NT2/D1 (cell line): ENCODE measurements at regions not wholly inside any gene's neighbourhood (a gene's known extent, or its start where the extent isn't known, plus 50 kb on each side); places are given as distances from the start of the nearest gene placed in this dataset.

ENCODE experiments used
- DNase-seq: peaks from one replicate; pipeline ENCODE4 v3.0.0-alpha.2; 2011; ENCODE audit warnings: low read depth, low spot score
- H3K27me3 ChIP-seq: 2 replicates; pipeline ENCODE4 v1.6.0; 2011; ENCODE audit warnings: mild to moderate bottlenecking; ENCODE audit not compliant: insufficient read length, insufficient read depth
- H3K36me3 ChIP-seq: 2 replicates; pipeline ENCODE4 v1.6.1; 2011; ENCODE audit warnings: mild to moderate bottlenecking, low read length, mixed read lengths; ENCODE audit not compliant: insufficient read depth, insufficient read length
- H3K4me1 ChIP-seq: 2 replicates; pipeline ENCODE4 v1.5.1; 2011; ENCODE audit not compliant: insufficient read depth, insufficient read length
- H3K4me3 ChIP-seq: 2 replicates; pipeline ENCODE4 v1.5.1; 2011; ENCODE audit warnings: low read depth; ENCODE audit not compliant: insufficient read length
- H3K9ac ChIP-seq: 2 replicates; pipeline ENCODE4 v1.6.0; 2011; ENCODE audit warnings: low read depth; ENCODE audit not compliant: insufficient read length
- H3K9me3 ChIP-seq: 2 replicates; pipeline ENCODE4 v1.5.1; 2011; ENCODE audit warnings: mild to moderate bottlenecking, low read length; ENCODE audit not compliant: insufficient read depth
- SUZ12 ChIP-seq: IDR thresholded peaks from 2 replicates; pipeline ENCODE4 v1.6.1; 2011; ENCODE audit not compliant: insufficient read length, insufficient read depth; ENCODE audit errors: extremely low read depth
- YY1 ChIP-seq: IDR thresholded peaks from 2 replicates; pipeline ENCODE4 v1.6.1; 2011; ENCODE audit not compliant: insufficient read length, insufficient read depth
- ZNF274 ChIP-seq: IDR thresholded peaks from 2 replicates; pipeline ENCODE4 v1.6.1; 2011; ENCODE audit warnings: mild to moderate bottlenecking, low read depth, low read length

DNA sequence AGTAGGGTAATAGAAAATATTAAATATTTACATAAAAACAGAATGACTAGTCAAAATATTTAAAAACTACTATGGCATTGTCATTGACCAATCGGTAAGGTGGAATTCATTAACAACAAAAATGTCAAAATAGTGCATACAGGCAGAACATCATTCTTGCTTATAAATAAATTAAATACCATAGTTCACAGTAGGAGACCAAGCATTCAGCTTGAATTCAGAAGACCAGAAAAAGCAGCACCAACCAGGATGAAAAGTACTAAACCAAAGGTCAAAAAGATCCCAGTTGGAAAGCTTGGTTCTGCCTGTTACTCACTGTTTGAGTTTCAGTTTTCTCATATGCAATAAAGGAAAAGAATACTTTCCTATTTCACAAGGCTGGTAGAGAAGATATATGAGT lies 244.3 kb downstream of the OSR1 start:
- H3K27me3 ChIP-seq: no peaks in the 10 kb centered on the region
- DNase-seq: no peak
- H3K4me1 ChIP-seq: no peaks in the 10 kb centered on the region
- no peak overlapping the region for H3K9ac ChIP-seq
- no peaks in the 10 kb centered on the region for H3K9me3 ChIP-seq
- H3K4me3 ChIP-seq: no peak overlapping the region
- no peaks in the 10 kb centered on the region for H3K36me3 ChIP-seq
- TF ChIP-seq YY1: no peak
- TF ChIP-seq SUZ12: no peak
- no peak for TF ChIP-seq ZNF274

DNA sequence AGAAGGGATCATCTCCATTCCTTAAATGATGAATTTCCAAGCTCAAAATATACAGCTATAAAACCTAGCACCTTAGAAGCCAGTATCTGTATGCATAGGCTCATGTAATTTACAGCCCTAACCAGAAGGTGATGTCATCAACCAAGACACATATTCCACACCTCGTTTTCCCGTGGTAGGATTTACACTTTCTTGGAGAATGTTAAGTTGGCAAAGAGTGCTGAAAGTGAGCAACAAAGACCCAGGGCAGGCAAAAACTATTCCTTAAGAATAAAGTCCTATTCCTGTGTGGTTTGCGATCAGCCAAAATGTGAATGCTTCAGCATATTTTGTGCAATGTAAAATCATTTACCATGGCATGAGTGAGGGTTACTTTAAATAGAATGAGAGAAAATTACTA lies 247.1 kb downstream of the OSR1 start:
- TF ChIP-seq YY1: no peak
- no peak for TF ChIP-seq SUZ12
- Histone ChIP-seq H3K27me3 (no peaks in the 10 kb centered on the region), H3K4me3 (no peak overlapping the region), H3K4me1 (no peaks in the 10 kb centered on the region), H3K36me3 (no peaks in the 10 kb centered on the region), H3K9me3 (no peaks in the 10 kb centered on the region), H3K9ac (no peak overlapping the region)
- no peak for DNase-seq

DNA sequence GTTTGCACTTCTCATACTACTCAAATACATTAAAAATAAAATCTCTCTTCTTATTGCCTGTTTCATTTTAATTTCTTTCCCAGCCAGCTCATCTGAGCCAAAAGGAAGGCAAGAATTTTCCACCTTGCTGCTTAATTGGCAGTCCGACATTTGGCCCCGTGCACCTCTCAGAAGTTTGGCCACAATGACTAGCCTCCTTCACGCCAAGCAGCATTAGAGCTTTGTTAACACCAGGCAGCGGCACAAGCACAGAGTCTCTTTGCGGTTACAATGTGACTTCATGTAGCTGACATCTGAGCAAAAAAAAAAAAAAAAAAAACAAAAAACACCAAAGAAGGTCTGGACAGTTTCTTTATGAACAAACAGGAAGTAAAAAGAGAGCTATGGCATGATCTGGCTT lies 248.9 kb downstream of the OSR1 start:
- no peak overlapping the region for H3K4me3 ChIP-seq
- H3K4me1 ChIP-seq: no peaks in the 10 kb centered on the region
- no peaks in the 10 kb centered on the region for H3K9me3 ChIP-seq
- H3K36me3 ChIP-seq: no peaks in the 10 kb centered on the region
- no peak for DNase-seq
- H3K9ac ChIP-seq: no peak overlapping the region
- TF ChIP-seq ZNF274 (no peak), YY1 (no peak), SUZ12 (no peak)
- H3K27me3 ChIP-seq: no peaks in the 10 kb centered on the region

DNA sequence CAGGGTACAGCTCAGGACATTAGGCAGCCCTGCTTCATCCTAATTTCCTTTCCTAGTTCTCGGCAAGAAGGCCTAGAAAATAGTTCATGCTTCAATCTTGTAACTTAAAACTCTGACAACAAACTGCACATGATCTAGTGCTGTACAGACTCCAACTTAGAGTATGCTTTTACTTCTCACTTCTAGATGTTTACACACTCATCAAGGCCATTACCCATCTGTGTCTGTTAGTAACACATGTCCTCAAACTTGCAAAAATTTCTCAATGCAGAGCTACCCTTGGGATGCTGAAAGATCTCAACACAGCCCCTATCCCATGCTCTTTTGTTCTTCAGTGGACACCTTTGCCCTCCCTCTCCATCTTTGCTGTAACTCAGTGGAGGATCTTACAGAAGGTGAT lies 252.0 kb downstream of the OSR1 start:
- DNase-seq: no peak
- Histone ChIP-seq H3K36me3 (no peaks in the 10 kb centered on the region), H3K4me1 (no peaks in the 10 kb centered on the region), H3K9me3 (no peaks in the 10 kb centered on the region), H3K4me3 (no peak overlapping the region), H3K27me3 (no peaks in the 10 kb centered on the region), H3K9ac (no peak overlapping the region)
- TF ChIP-seq ZNF274: no peak
- TF ChIP-seq SUZ12: no peak
- no peak for TF ChIP-seq YY1

DNA sequence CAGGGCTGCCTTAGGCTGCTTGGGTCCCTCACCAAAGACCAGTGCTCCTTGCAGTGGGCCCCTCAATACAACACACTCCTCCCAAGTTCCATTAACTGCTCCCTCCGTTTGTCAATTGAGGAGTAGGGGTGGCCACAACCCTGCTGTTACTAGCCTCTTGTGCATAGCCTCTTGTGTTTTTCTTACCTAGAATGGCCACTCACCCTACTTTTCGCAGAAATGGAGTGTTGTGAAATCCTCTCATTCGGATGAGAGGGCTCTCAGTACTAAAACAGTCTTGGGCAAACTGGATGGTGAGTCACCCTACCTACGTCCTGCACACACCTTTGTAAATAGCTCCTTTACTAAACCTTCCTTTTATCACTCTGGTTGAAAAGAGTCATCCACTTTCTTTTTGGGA lies 253.9 kb downstream of the OSR1 start:
- DNase-seq: no peak
- Histone ChIP-seq H3K4me1 (no peaks in the 10 kb centered on the region), H3K4me3 (no peak overlapping the region), H3K9ac (no peak overlapping the region), H3K36me3 (no peaks in the 10 kb centered on the region), H3K9me3 (no peaks in the 10 kb centered on the region), H3K27me3 (no peaks in the 10 kb centered on the region)
- TF ChIP-seq SUZ12: no peak

DNA sequence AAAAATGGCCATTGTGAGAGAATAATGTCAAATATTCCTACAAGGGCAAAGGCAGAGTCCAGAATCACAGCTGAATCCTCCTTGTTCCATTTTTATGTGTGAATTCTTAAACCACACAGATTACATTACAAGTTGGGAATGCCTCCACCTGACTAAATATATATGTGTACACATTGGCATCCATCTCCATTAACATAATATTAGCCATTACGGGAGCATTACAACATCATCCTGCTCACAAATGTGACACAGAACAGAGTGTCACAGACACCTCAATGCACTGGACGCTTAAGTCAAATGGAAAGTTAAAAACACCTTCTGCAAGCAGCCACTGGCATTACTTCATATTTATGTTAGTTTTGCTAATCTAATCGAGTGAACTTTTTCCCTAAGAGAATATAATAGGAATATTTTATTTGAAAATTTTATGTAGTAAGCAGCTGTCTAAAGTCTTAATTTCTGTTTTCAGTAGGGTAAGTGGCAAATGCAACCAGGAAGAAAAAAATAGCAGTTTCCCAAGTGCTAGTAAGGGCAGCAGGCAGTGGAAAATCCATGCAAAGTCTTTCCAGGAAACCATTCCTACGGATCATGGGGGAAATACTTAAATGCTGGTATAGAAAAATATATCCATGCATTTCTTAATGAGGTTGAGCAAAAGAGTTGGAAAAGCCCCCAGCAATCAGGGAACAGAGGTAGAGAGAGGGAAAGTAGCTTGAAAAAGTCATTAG lies 255.6 kb downstream of the OSR1 start:
- Histone ChIP-seq H3K4me1 (no peaks in the 10 kb centered on the region), H3K9me3 (no peaks in the 10 kb centered on the region), H3K36me3 (no peaks in the 10 kb centered on the region), H3K27me3 (no peaks in the 10 kb centered on the region), H3K9ac (no peak overlapping the region), H3K4me3 (no peak overlapping the region)
- DNase-seq: no peak
- TF ChIP-seq ZNF274: no peak
- TF ChIP-seq YY1: no peak
- no peak for TF ChIP-seq SUZ12

DNA sequence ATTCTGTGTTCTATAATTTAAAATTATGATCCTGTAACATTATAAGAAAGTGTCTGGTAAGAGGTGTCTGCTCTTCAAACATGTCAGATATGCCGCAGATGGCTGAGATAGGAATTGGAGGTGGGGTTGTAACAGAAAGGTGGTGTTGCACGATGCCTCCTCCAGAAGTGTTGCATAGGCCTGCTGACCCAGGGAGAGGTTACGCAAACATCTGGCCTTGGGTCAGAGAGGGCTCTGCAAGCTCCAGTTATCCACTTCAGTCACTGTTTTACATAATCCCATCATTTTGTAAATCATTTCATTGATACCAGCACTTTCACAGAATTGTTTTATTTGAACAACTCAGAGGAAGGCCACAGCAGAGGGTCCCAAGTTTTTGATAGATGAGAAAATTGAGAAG lies 256.5 kb downstream of the OSR1 start:
- Histone ChIP-seq H3K27me3 (no peaks in the 10 kb centered on the region), H3K9me3 (no peaks in the 10 kb centered on the region), H3K4me3 (no peak overlapping the region), H3K36me3 (no peaks in the 10 kb centered on the region), H3K9ac (no peak overlapping the region), H3K4me1 (no peaks in the 10 kb centered on the region)
- DNase-seq: no peak
- TF ChIP-seq ZNF274: no peak
- no peak for TF ChIP-seq YY1
- no peak for TF ChIP-seq SUZ12

DNA sequence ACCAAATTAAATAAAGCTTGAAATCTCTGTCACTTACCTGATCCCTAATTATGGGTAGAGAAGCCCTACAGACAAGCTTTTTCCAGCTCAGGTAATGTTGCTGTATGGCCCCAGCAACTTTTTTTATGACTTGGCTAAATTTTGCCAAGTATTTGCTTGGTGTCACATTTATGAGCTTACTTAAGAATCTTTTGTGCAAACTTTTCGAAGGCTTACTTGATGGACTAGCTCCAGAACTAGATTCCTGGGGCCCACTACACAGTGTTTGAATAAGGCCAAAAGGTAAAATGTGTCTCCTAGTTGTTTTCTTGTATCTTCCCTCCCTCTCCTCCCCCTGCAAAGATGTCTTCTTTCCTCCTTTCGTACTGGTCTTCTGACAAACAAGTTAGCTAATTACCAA lies 257.9 kb downstream of the OSR1 start:
- H3K27me3 ChIP-seq: no peaks in the 10 kb centered on the region
- H3K4me1 ChIP-seq: no peaks in the 10 kb centered on the region
- no peaks in the 10 kb centered on the region for H3K9me3 ChIP-seq
- TF ChIP-seq YY1 (no peak), ZNF274 (no peak), SUZ12 (no peak)
- H3K9ac ChIP-seq: no peak overlapping the region
- no peak overlapping the region for H3K4me3 ChIP-seq
- no peak for DNase-seq
- no peaks in the 10 kb centered on the region for H3K36me3 ChIP-seq
